Mesenchymal stem cell (in vitro differentiated cells and primary cell): ENCODE measurements at regions not wholly inside any gene's neighbourhood (a gene's known extent, or its start where the extent isn't known, plus 50 kb on each side); places are given as distances from the start of the nearest gene placed in this dataset.

ENCODE experiments used
- DNase-seq: peaks from one replicate; pipeline ENCODE4 v3.0.0-alpha.2; 2013
- H2AFZ ChIP-seq: one replicate; pipeline ENCODE4 v1.6.1; 2013; ENCODE audit warnings: low read depth, mild to moderate bottlenecking, control low read depth, inconsistent platforms, low read length, moderate library complexity
- H2AK5ac ChIP-seq: 2 replicates; pipeline ENCODE4 v1.6.1; 2013; ENCODE audit warnings: low read length, moderate library complexity, mild to moderate bottlenecking, inconsistent platforms; ENCODE audit not compliant: severe bottlenecking
- H2BK120ac ChIP-seq: one replicate; pipeline ENCODE4 v1.6.1; 2013; ENCODE audit warnings: low read depth, mild to moderate bottlenecking, inconsistent platforms, low read length, moderate library complexity
- H2BK12ac ChIP-seq, 2 experiments: one replicate each; pipeline ENCODE4 v1.6.1; 2013; ENCODE audit warnings: inconsistent platforms in 2 of 2, low read length in 2 of 2, mild to moderate bottlenecking in 2 of 2, moderate library complexity in 2 of 2, control low read depth in 1 of 2
- H2BK15ac ChIP-seq: one replicate; pipeline ENCODE4 v1.6.1; 2013; ENCODE audit warnings: mild to moderate bottlenecking, low read depth, inconsistent platforms; ENCODE audit not compliant: poor library complexity, severe bottlenecking
- H2BK5ac ChIP-seq: 2 replicates; pipeline ENCODE4 v1.6.1; 2013; ENCODE audit warnings: low read depth, mild to moderate bottlenecking, low read length, control low read depth, inconsistent platforms; ENCODE audit not compliant: poor library complexity, severe bottlenecking
- H3K14ac ChIP-seq, 2 experiments: one replicate each; pipeline ENCODE4 v1.6.1; 2013; ENCODE audit warnings: inconsistent platforms in 2 of 2, low read length in 2 of 2, control low read depth in 1 of 2, mild to moderate bottlenecking in 1 of 2, moderate library complexity in 1 of 2
- H3K18ac ChIP-seq, 2 experiments: one replicate each; pipeline ENCODE4 v1.6.1; 2013; ENCODE audit warnings: inconsistent platforms in 2 of 2, low read length in 2 of 2, control low read depth in 1 of 2, low read depth in 1 of 2, mild to moderate bottlenecking in 1 of 2
- H3K23ac ChIP-seq, 2 experiments: one replicate each; pipeline ENCODE4 v1.6.1; 2013; ENCODE audit warnings: inconsistent platforms in 2 of 2, low read length in 2 of 2, mild to moderate bottlenecking in 2 of 2, moderate library complexity in 2 of 2, control low read depth in 1 of 2
- H3K27ac ChIP-seq: 2 replicates; pipeline ENCODE4 v1.5.1; 2013; ENCODE audit warnings: mild to moderate bottlenecking, moderate library complexity, low read length, control low read depth, inconsistent platforms; ENCODE audit not compliant: poor library complexity, severe bottlenecking
- H3K27me3 ChIP-seq, 2 experiments: 2 replicates each; pipeline versions ENCODE4 v1.6.1 to v1.7.0; 2013; ENCODE audit warnings: low read length in 2 of 2, mild to moderate bottlenecking in 2 of 2, moderate library complexity in 2 of 2, control low read depth in 1 of 2, inconsistent platforms in 1 of 2; ENCODE audit not compliant: control insufficient read depth in 1 of 2, insufficient read depth in 1 of 2
- H3K36me3 ChIP-seq, 2 experiments: 2 replicates each; pipeline versions ENCODE4 v1.6.1 to v1.7.0; 2013; ENCODE audit warnings: low read length in 2 of 2, control low read depth in 1 of 2, inconsistent platforms in 1 of 2, low read depth in 1 of 2, mild to moderate bottlenecking in 1 of 2; ENCODE audit not compliant: insufficient read depth in 2 of 2, control insufficient read depth in 1 of 2
- H3K4ac ChIP-seq, 2 experiments: one replicate each; pipeline ENCODE4 v1.6.1; 2013; ENCODE audit warnings: inconsistent platforms in 2 of 2, low read length in 2 of 2, mild to moderate bottlenecking in 2 of 2, moderate library complexity in 2 of 2, control low read depth in 1 of 2, low read depth in 1 of 2
- H3K4me1 ChIP-seq: 2 replicates; pipeline ENCODE4 v1.6.1; 2013; ENCODE audit warnings: low read depth, low read length, control low read depth; ENCODE audit not compliant: control insufficient read depth, insufficient read depth
- H3K4me2 ChIP-seq: 2 replicates; pipeline ENCODE4 v1.6.1; 2013; ENCODE audit warnings: low read length, mild to moderate bottlenecking, inconsistent platforms; ENCODE audit not compliant: poor library complexity, severe bottlenecking
- H3K4me3 ChIP-seq, 2 experiments: 2 replicates each; pipeline versions ENCODE4 v1.5.1 to v1.7.0; 2013; ENCODE audit warnings: low read length in 2 of 2, mild to moderate bottlenecking in 2 of 2, control low read depth in 1 of 2, low read depth in 1 of 2; ENCODE audit not compliant: insufficient read depth in 1 of 2
- H3K79me1 ChIP-seq: replicated peaks from 2 replicates; pipeline ENCODE4 v1.6.1; 2013; ENCODE audit warnings: mild to moderate bottlenecking, control low read depth, low read length, inconsistent platforms; ENCODE audit not compliant: poor library complexity, severe bottlenecking
- H3K9ac ChIP-seq: 2 replicates; pipeline ENCODE4 v1.7.0; 2013; ENCODE audit warnings: mild to moderate bottlenecking, low read length, moderate library complexity
- H3K9me3 ChIP-seq: 2 replicates; pipeline ENCODE4 v1.7.0; 2013; ENCODE audit warnings: mild to moderate bottlenecking, low read length; ENCODE audit not compliant: control insufficient read depth
- H4K8ac ChIP-seq: one replicate; pipeline ENCODE4 v1.6.1; 2013; ENCODE audit warnings: inconsistent platforms, mild to moderate bottlenecking, low read length, moderate library complexity
- H4K91ac ChIP-seq: one replicate; pipeline ENCODE4 v1.6.1; 2013; ENCODE audit warnings: mild to moderate bottlenecking, low read length, inconsistent platforms
- WGBS: methylation state at CpG from one replicate; pipeline ENCODE4 v1.1.7; 2013; ENCODE audit warnings: mixed read lengths; 5-methylcytosine and 5-hydroxymethylcytosine counted together

DNA sequence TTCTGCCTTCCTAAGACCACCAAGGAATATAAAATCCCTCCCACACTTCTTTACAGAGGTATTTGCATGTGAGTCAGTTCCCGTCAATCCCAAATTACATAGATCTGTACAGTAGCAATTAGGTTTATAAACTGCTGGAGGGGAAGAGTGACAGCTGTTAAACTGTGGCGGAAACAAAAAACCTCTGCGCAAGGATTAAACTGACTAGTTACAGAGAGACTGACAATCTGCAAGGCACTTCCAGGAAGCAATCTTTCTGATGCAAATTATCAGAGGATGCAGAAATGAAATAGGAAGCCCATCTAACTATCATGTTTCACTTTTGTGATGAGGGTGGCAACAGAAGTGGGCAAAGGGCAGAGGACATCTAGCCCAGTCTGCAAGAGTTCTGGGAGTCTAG is 150.4 kb downstream of the RTP4 start:
- Histone ChIP-seq H3K4me2 (no peak overlapping the region), H3K4me1 (peaks cover 5% of the 10 kb centered on the region), H3K9me3 (no peaks in the 10 kb centered on the region), H4K8ac (no peak overlapping the region), H3K9ac (no peak overlapping the region), H3K23ac (no peak overlapping the region), H3K36me3 (no peaks in the 10 kb centered on the region), H3K27ac (no peak overlapping the region), H2BK120ac (no peak overlapping the region), H3K79me1 (no peaks in the 10 kb centered on the region), H2BK5ac (no peak overlapping the region), H3K14ac (no peak overlapping the region), H2BK12ac (no peak overlapping the region), H3K4me3 (no peak overlapping the region), H3K4ac (no peak overlapping the region), H3K18ac (no peak overlapping the region), H3K27me3 (no peaks in the 10 kb centered on the region), H2AK5ac (peak overlapping the region; percentile 1), H4K91ac (no peak overlapping the region), H2AFZ (no peak overlapping the region), H2BK15ac (no peak overlapping the region)
- no peak for DNase-seq
- WGBS, result 95% methylated on average over 2 of the region's 3 CpGs

GRCh38 chr3:187518207-187518606 is 150.0 kb downstream of the RTP4 start:
- Histone ChIP-seq H3K4me3 (no peak overlapping the region), H2BK15ac (no peak overlapping the region), H2BK120ac (no peak overlapping the region), H3K4me1 (peaks cover 5% of the 10 kb centered on the region), H2AFZ (no peak overlapping the region), H3K27ac (no peak overlapping the region), H3K18ac (no peak overlapping the region), H3K79me1 (no peaks in the 10 kb centered on the region), H3K27me3 (no peaks in the 10 kb centered on the region), H3K36me3 (no peaks in the 10 kb centered on the region), H3K14ac (no peak overlapping the region), H3K23ac (no peak overlapping the region), H2AK5ac (peak overlapping the region; percentile 85), H3K4ac (no peak overlapping the region), H2BK5ac (no peak overlapping the region), H4K91ac (no peak overlapping the region), H3K9ac (no peak overlapping the region), H3K4me2 (no peak overlapping the region), H3K9me3 (no peaks in the 10 kb centered on the region), H2BK12ac (no peak overlapping the region), H4K8ac (no peak overlapping the region)
- DNase-seq, result no peak
- WGBS, result 67% methylated on average over 1 of the region's 2 CpGs

DNA sequence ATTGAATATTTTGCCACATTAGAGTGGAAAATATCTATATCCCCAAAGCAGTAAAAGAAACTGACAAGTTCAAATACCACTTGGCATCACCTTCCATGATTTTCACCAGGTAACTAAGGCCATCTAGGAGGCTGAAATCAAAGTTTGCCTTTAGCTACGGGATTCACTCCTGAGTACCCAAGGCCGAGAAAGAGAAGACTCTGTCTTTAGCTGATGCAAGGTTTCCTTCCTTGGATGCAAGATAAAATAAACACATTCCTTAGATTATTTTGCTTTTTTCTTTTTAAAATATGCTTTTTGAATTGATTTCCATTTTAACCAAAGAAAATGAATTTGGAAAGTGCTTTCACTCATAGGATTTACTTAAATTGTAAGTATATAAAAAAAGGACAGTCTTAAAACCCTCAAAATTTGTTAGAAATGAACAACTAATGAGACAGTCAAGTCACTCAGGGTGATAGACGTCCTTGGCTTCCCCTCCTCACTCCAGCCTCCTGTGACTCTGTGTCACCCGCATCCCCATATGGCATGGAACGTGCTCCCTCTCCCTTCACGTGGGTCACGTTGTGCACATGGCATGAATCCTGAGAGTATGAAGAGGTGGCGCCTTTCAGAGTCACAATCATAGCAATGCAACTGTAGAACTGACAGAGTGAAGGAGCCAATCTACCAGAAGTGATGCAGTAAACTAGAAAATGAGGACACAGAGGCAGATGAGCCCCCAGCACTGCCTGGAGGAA is 148.4 kb downstream of the RTP4 start:
- no peak overlapping the region for H3K18ac ChIP-seq
- H2BK5ac ChIP-seq, result no peak overlapping the region
- H3K4me3 ChIP-seq, result no peak overlapping the region
- no peaks in the 10 kb centered on the region for H3K36me3 ChIP-seq
- H2BK120ac ChIP-seq, result no peak overlapping the region
- H3K4me1 ChIP-seq, result peaks cover 5% of the 10 kb centered on the region
- no peak overlapping the region for H4K91ac ChIP-seq
- H3K9me3 ChIP-seq, result peaks cover 11% of the 10 kb centered on the region
- no peaks in the 10 kb centered on the region for H3K79me1 ChIP-seq
- H3K27me3 ChIP-seq, result no peaks in the 10 kb centered on the region
- no peak overlapping the region for H3K4ac ChIP-seq
- DNase-seq, result no peak
- no peak overlapping the region for H3K27ac ChIP-seq
- WGBS, result 82% methylated on average over 7 of the region's 8 CpGs
- no peak overlapping the region for H2BK15ac ChIP-seq
- H2BK12ac ChIP-seq, result no peak overlapping the region
- H3K4me2 ChIP-seq, result no peak overlapping the region
- H2AK5ac ChIP-seq, result no peak overlapping the region
- no peak overlapping the region for H3K23ac ChIP-seq
- H3K9ac ChIP-seq, result no peak overlapping the region
- no peak overlapping the region for H3K14ac ChIP-seq
- no peak overlapping the region for H4K8ac ChIP-seq
- no peak overlapping the region for H2AFZ ChIP-seq

- no peak overlapping the region for H2BK5ac ChIP-seq
- no peak overlapping the region for H3K14ac ChIP-seq
- DNase-seq, result no peak
- H2AK5ac ChIP-seq, result no peak overlapping the region
- no peak overlapping the region for H3K18ac ChIP-seq
- H3K9ac ChIP-seq, result no peak overlapping the region
- H2AFZ ChIP-seq, result no peak overlapping the region
- H3K23ac ChIP-seq, result no peak overlapping the region
- WGBS, result 80% methylated on average over 4 of the region's 5 CpGs
- no peaks in the 10 kb centered on the region for H3K4me1 ChIP-seq
- peaks cover 11% of the 10 kb centered on the region for H3K9me3 ChIP-seq
- no peak overlapping the region for H2BK12ac ChIP-seq
- no peak overlapping the region for H3K4me3 ChIP-seq
- peak overlapping the region; percentile 69 for H3K27ac ChIP-seq
- H3K79me1 ChIP-seq, result no peaks in the 10 kb centered on the region
- no peak overlapping the region for H2BK15ac ChIP-seq
- H3K4me2 ChIP-seq, result peak overlapping the region; percentile 28
- no peak overlapping the region for H4K91ac ChIP-seq
- no peaks in the 10 kb centered on the region for H3K36me3 ChIP-seq
- no peak overlapping the region for H2BK120ac ChIP-seq
- no peak overlapping the region for H4K8ac ChIP-seq
- H3K4ac ChIP-seq, result no peak overlapping the region
- no peaks in the 10 kb centered on the region for H3K27me3 ChIP-seq
Measured at GRCh38 chr3:187507905-187508304, 139.7 kb downstream of the RTP4 start.
